ENCODE measurements at regions not wholly inside any gene's neighbourhood (a gene's known extent, or its start where the extent isn't known, plus 50 kb on each side); places are given as distances from the start of the nearest gene placed in this dataset.

GRCh38 chr4:138685316-138685715 lies 330.3 kb upstream of the NOCT start:
- TF ChIP-seq, protein P1, sequence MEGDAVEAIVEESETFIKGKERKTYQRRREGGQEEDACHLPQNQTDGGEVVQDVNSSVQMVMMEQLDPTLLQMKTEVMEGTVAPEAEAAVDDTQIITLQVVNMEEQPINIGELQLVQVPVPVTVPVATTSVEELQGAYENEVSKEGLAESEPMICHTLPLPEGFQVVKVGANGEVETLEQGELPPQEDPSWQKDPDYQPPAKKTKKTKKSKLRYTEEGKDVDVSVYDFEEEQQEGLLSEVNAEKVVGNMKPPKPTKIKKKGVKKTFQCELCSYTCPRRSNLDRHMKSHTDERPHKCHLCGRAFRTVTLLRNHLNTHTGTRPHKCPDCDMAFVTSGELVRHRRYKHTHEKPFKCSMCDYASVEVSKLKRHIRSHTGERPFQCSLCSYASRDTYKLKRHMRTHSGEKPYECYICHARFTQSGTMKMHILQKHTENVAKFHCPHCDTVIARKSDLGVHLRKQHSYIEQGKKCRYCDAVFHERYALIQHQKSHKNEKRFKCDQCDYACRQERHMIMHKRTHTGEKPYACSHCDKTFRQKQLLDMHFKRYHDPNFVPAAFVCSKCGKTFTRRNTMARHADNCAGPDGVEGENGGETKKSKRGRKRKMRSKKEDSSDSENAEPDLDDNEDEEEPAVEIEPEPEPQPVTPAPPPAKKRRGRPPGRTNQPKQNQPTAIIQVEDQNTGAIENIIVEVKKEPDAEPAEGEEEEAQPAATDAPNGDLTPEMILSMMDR (IDR thresholded peaks at IDR 0.05), result no peak
- TF ChIP-seq EP300 (IDR thresholded peaks at IDR 0.05), result no peak
